ENCODE measurements at regions not wholly inside any gene's neighbourhood (a gene's known extent, or its start where the extent isn't known, plus 50 kb on each side); places are given as distances from the start of the nearest gene placed in this dataset.

DNA sequence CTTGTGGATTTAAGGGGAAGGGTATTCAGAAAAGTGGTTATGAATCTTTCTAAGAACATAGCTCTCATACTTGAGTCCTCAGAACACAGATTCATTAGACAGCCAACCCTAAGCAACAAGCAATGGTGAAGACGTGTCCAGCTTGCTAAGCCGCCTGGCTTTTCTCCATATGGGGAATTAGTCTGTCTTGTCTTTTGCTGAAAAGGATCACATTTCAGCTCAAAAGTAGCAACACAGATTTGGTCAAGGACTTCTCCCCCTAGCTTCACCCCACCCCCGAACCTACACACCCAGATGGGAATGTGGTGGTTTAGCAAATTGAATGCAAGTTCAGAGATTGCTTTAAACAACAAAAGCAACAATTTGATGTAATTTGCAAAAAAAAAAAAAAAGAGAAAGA, 103.3 kb upstream of the RASGEF1B start:
- no peak for DNase-seq

DNA sequence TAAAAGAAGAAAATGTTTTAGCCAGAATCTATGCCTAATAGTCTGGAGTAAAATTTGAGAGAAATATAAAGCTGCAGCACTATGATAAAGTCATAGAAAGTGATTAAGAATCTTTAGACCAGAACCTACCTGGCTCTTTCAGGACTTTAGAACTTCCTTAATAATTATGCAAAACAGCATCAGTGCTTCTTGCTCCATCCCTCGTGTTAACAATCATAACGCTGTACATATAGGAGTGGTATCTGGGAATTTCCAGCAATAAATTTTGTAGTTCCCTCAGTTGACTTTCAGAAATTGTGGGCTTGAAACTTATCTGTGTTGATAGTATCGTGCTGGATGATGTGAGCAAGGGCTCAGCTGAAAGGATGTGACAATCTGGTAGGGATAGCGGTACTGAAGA, 102.1 kb upstream of the RASGEF1B start:
- DNase-seq, result no peak

DNA sequence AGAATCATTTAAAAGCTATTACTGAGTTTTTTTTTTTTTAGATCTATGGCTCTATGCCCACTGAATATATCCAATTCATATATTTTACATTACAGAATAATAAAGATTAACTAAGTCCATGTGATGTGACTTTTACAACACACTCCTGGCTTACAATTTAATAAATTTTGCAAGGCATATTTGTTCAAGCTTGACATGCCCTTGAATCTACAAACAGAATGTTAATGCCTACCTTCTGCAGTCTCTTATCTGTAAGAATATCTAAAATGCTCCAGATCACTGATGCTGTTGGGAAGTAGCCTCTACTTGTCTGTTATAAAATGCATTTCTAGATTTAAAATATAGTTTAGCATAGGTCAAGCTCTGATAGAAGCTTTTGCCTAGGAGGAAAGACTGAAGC, 100.7 kb upstream of the RASGEF1B start:
- no peak for DNase-seq

DNA sequence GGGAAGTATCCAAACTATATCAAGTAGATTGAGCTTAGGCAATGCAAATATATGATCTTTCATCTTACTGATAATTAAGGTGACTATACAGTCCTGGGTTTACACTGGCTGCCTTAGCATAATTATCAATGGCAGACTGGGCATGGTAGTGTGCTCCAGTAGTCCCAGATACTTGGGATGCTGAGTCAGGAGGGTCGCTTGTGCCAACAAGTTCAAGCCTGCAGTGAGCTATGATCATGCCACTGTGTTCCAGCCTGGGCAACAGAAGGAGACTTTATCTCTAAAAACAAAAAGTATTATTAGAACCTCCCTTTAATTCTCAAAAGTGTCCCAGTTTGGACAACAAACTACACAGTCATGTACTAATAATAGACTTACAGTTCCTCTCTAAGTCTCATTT, 99.4 kb upstream of the RASGEF1B start:
- DNase-seq, result no peak

DNA sequence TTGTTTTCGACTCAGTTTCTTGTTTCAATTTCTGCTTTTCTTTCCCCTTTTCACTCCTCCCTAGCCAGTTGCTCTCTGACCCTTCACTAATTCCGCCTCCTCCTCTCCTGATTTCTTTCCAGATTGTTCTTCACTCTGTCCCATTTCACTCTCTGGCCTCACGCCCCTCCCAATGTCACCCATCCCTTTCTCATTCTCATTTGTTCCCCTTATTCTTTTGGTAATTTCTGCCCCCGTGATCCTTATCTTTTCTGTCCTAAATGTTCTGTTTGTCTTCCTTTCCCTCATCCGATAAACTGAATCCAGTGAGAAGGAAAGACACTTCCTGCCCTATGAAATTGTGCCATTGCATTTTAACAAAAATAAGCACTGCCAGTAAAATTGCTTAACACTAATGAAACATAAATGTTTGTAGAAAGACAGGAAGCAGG, 94.5 kb upstream of the RASGEF1B start:
- no peak for DNase-seq

DNA sequence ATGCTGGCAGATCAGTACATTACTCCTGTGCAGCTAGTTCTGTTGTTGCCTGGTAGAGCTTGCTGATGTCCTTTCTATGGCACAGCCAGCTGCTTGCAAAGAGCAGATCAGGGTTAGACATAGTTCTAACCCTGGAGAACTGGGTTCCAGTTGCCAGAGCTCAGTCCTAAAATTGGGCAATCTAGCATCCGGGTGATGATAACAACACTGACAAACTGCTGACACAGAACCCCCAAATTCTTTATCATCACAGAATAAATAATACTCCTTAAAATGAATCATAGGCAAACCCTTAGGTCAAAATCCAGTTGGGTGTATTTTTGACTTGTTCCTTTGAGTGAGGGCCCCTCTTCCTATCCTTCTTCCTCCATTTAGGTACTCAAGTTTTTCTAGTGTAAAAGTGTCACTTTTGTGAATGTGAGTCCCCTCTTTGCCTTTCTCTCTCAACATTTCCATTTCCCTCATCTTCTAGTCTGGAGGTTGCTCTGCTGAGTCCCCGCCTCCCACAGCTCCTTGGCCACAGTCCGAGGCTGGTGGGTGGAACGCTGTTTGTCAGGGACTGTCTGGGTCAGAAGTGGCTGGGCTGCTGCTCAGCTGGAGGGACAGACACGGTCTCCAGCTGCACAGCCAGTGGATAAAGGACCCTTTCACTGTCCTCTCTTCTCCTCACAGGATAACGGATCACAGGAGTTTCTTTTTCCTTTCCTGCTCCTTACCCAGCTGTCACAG, 93.6 kb upstream of the RASGEF1B start:
- DNase-seq, result no peak

DNA sequence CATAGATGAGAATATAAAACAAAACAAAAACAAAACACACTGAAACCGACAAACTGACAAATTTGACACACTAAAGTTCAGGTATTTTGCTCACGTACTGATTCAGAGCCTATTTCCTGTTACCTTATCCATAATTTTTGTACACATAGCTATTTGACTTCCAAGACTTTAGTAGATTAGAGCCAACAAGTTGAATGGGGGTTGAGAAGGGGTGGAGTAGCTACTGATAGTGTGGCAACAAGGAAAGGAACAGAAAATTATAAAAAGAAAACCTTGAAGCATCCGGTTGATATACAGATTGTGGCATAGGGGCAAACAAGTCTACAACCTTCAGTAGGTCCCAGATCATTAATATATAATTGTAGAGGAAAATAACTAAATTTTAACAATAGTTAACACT, 92.3 kb upstream of the RASGEF1B start:
- no peak for DNase-seq

DNA sequence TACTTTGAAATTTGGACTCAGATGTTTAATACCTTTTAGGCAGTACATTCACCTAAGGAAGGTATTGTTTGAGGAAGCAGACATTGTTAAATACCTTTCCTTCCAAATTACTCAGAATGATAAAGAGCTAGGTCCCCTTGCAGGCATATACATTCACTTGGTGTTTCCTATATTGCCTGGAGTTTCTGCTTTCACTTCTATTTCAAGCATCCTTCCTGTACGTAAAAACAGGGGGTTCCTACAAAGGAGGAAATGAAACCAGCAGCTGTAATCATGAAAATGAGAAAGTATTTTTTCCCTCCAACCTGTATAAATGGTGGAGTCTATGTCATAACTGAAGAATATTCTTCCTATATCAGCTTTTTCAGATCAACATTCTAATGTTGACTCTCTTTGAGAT, 90.4 kb upstream of the RASGEF1B start:
- no peak for DNase-seq

DNA sequence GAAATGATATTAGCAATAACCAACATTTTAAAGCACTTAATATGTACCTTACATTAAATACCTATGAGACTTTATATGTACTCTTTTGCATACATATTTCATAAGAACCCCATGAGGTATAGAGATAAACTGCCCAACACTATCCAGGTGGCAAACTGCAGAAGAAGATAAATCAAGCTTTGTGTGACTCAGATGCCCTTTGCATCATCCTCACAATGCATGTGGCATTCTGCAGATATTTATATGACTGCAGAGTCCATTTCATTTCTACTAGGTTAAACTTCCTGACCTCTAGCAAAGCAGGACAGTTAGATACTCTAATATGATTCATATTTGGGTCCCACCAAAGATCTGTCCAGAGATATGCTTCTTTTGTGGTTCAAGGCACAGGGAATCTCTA, 85.6 kb upstream of the RASGEF1B start:
- no peak for DNase-seq

DNA sequence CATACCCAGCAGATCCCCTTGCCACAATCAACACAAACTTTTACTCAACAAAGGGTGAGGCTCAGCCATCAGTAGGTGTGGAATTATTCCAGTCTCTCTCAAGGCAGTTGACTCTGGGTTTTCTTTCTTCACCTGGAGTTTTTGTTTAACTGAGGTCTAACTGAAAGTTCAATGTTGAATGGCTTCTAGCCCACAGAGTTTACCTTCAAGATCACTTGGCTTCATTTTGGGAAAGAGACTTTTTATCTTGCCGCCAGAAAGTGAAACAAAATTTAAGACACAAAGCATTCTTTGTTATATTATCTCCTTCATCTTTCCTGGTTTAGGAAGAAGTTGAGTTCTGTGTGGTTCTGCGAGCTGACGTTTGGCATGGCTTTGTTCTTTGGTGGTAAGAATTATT, 83.8 kb upstream of the RASGEF1B start:
- no peak for DNase-seq

DNA sequence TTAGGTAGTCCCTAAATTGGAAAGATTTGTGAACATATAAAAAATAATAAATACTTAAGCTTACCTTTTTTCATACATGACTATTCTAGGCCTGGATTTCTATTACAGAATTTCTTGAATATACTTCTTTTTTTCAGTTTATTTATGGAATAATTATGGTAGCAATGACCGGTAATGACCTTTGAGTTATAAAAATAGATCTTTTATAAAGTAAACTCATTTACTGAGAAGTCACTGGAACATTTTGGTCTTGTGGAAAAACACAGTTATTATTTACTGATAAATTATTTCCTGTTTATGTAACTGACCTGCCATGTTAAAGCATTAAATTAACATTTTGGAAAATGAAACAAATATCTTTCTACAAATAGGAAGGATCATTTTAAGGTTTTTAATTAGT, 80.4 kb upstream of the RASGEF1B start:
- DNase-seq, result no peak

DNA sequence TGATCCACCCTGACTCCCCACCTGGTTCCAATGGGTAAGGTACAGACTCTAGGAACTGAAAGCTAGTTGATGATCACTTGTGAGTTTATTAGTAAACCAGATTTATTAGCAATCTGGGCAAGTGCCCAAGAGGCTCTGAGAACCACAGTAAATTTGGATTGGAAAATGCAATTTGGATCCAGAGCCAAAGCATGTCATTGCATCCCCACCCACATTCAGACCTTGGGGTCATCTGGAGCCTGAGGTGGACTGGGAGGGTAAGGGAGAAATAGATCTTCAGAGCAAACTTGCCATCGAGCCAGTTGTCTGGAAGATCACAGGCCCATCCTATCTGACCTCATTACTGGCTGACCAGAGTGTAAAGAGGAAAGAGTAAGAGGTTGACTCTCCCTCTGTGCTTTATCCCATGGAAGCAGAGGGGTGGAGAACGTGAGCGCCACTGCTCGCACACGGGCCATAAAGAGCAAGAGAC, 78.7 kb upstream of the RASGEF1B start:
- DNase-seq, result no peak

DNA sequence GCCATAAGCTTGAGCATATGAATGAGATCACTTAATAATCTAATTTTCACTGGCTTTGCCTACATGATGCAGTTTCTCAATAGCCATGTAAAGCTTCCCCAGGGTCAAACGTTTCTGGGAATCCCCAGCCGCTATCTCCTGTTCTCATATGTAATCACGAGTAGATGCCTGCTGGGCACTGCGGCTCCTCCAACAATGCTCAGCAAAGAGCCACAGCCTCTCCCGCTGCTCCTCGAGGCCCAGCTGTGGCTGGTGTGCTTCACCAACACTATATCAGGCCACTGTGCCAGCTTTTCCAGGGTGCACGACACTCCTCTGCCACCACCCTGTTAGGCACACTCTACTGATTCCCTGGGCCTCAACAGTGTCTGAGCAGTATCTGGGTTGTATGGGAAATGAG, 78.3 kb upstream of the RASGEF1B start:
- DNase-seq, result no peak

DNA sequence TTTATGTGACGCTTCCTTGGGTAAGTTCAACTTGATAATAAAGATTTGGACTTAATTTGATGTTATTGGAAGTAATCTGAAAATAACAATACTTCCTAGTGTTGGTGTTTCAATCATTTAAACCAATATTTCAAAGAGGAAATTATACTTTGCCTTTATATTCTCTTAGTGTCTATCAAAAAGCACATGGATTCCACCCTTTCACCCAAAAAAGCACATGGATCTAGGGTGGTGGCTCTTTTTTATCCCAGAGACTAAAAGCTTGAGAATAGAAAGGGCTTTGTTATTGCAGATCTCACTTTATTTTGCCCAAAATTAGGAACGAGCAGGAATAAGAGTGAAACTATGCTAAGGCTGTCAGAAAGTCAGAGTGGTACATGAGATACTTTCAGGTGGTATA, 75.1 kb upstream of the RASGEF1B start:
- no peak for DNase-seq

DNA sequence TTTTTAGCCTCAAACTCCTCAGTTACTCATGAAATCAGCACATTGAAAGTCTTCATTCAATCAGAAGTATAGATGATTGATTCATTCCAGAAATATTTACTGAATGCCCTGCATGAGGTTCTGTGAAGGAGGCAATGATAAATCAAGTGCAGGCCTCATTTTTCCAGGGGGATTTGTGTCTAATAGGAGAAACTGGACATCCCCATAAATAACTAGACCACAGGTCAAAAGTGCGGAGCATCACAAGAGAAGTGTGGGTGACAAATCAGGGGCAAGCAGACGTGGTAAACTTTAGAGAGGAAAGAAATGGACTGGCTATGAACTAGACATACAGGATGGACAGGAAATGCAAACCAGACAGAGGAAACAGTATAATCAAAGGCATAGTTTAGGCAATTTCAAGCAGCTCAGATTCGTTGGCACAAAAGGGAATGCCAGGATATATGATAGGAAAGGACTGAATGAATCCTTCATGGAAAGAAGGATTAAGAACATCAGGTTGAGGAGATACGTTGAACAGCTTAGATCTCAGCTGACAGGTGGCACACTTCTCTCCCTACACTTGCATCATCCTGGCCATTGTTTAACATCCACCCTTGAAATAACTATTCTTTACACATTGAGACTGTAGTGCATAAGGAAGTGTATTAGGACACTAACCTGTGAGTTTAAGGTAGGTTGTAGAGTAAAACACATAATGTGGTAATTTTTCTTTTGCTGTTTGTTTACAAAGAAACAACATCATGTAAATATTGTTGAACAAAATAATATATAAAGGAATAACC, 69.6 kb upstream of the RASGEF1B start:
- DNase-seq, result no peak

DNA sequence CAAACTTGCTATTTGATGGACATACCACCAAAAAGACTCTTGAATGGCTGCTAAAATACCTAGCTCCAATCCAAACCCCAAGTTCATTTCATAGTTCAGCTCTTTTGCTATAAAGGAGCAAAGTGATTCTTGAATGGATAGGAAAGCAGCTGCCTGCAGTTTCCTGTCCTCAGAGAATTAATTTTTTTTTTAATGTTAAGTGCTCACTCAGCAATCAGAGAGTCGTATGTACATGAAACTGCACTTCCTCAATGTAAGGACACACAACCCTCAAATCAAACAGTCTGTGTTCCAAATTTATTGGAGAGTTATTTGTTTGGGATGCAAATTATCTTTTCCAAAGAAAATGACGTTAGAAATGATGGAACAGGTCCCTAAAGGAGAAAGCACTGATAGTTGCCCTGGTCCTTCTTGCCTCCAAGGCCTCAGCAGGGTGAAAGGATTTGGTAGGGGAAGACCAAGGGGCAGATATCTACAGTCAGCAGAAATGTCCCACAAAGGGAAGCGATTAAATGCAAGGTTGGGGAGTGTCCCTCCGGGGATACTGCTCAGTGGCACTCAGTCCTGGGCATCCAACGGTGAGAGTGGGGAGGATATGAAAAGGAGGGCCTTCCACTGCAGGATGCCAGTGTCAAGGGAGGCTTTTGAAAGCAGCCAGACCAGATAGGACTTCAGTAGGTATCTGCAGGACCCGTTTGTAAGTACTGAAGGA, 67.2 kb upstream of the RASGEF1B start:
- no peak for DNase-seq

DNA sequence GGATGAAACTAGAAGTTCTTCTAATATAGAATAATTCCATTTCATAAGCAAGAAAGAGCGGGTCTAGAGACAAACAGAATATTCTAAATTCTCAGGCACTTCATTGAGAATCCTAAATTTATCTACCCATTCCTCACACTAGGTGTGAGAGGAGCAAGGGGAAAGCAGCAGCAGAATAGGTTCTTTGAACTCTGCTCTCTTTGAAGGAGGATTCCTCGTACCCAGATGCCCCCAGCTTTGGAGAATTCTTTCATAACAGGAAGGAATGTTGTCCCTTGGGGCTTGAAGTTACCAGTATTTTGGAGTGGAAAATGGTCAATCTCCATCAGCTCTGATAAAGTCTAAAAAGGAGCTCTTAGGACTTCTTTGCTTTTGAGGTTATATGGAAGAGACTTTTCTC, 59.7 kb upstream of the RASGEF1B start:
- no peak for DNase-seq

DNA sequence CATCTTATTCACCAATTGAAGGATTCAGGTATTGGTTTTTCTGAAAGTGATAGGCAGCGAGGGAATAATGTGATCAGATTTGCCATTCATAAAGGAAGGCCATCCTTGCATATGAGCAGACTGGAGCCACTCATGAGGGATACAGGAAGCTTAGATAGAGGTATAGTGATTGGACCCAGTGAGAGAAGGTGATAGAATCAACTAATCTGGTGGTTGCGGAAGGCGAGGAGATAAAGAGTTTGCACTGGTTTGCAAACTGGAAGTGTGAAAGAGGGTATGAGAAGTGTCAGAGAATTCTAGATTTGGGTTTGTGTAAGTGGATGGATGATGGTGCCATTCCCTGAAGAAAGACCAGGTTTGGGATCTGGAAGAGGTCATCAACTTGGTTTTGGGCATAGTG, 57.3 kb upstream of the RASGEF1B start:
- no peak for DNase-seq

DNA sequence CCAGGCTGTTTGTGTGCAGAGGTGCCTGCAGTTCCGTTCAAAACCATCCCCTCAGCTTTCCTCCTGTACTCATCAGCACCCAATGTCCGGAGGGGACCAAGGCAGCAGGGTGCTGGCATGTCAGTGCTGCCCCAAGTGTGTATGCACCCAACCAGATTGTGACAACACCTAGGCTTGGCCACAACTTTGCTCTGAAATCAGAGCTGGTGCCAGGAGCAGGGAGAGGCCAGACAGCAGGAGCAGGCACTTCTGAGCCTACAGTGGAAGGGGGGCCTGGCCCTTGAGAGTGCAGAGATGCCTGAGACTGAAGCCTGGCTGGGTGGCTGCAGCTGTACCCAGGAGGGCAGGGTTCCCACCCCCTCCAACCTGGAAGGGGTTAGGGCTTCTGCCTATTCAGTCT, 56.5 kb upstream of the RASGEF1B start:
- DNase-seq, result no peak

DNA sequence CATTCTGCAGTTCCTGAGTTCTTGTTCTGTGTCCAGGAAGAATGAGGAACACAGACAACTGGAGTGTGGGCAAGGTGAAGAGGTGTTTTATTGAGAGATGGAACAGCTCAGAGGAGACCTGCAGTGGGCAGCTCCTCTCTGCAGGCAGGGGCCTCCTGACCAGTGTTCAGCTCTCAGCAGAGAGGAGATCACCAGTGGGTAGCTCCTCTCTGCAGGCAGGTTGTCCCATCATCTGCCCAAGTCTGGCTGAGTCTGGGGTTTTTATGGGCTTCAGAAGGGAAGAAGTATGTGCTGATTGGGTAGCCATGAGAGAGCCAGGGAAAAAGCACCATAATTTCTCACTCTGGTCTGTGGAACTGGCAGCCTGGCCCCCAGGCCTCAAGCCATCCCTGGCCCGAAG, 56.0 kb upstream of the RASGEF1B start:
- no peak for DNase-seq

DNA sequence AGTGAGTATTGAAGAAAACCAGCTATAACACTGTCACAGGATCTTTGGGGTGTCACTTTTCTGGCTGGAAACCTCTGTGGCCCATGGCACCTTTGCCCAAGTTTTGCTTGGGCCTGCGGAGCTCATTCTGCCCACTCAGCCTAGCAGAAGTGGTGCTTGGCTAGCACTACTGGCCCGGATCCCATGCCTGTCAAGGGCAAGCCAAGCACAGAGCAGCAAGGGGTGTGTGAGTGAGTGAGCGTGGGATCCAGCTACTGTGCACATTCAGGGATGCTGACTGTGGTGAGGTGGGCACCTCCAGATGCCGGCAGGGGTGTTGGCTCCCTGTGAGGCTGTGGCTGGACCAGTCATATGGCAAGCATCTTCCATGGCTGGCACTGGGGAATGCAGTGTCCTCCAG, 55.4 kb upstream of the RASGEF1B start:
- DNase-seq, result no peak

DNA sequence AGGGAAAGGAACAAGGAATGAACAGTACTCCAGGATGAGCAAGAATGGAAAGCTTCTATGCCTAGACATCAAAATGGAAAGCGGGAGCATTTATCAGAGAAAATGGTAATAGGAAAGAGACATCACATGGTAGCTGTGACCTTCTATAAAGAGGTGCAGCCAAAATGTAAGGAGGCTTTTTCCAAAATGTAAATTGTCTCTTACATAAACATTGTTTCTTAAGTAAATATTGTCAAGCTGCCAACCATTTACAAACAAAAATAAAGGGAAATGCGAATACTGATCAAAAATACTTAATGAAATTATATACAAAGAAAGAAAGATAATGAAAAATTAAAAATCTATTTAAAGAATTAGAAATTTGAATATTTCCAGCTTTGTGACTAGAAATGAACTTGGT, 55.0 kb upstream of the RASGEF1B start:
- no peak for DNase-seq

DNA sequence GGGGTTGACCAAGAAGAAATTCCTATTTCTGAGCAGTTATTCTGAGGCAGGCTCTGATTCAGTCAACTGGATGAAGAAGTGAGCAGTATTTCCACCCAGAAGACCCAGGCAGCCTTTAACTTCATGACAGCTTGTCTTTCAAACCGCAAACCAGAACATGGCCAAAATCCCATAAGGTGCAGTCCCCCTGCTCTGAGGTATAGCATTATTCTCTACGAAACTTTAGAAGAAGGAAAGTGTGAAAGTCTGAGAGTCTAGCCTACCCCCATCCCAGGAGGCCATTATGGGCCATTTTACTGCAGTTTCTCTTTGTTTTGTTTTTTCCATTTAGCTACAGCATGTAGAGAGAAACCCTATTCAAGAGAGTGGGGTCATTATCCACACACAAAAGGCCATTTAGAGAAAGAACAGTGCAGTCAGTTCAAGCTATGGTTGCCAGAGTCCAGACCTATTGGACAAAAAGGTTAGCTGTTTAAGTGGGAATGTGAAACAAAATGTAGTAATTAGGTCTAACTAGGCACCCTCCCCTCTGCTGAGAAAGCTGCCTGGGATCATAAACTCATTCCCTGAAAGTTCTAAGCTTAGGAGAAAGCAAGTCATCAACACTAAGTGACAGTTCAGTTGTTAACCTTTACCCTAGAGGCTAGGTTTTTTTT, 52.1 kb upstream of the RASGEF1B start:
- no peak for DNase-seq
